Stimulated activated CD8-positive, alpha-beta memory T cell treated with anti-CD3 and anti-CD28 coated beads, Interleukin-4, amount 100 ng/mL, for 48 hours (primary cell): ENCODE measurements at regions not wholly inside any gene's neighbourhood (a gene's known extent, or its start where the extent isn't known, plus 50 kb on each side); places are given as distances from the start of the nearest gene placed in this dataset.
A peak's percentile ranks its signal among the peaks of the same experiment; 100 is the strongest.

ENCODE experiments used
- DNase-seq: peaks from one replicate; pipeline ENCODE4 v3.0.0-alpha.2; 2020

DNA sequence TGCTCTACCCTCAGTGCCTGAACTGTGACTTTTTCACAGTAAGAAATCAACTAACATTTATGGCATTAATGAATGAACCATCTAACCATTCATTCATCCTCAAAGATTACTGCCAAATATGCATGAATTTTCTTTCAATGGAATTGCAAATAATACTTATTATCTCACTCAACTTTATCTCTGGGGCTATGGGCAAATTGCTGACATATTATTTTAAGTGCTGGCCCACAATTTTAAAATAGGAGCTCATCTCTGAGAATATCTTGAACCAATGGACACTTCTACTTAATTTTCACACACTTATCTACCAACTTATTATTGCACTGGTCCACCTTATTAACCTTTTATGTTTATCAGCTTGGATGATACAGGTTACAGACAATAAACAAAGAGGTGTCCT, 182.8 kb downstream of the RBM43 start:
- DNase-seq, result no peak

- DNase-seq, result no peak
These were observed 189.8 kb downstream of the RBM43 start for GRCh38 chr2:151071906-151072305.

- no peak for DNase-seq
These were observed 190.3 kb downstream of the RBM43 start for GRCh38 chr2:151071382-151071781.

GRCh38 chr2:151070253-151070652, 191.4 kb downstream of the RBM43 start:
- no peak for DNase-seq

DNA sequence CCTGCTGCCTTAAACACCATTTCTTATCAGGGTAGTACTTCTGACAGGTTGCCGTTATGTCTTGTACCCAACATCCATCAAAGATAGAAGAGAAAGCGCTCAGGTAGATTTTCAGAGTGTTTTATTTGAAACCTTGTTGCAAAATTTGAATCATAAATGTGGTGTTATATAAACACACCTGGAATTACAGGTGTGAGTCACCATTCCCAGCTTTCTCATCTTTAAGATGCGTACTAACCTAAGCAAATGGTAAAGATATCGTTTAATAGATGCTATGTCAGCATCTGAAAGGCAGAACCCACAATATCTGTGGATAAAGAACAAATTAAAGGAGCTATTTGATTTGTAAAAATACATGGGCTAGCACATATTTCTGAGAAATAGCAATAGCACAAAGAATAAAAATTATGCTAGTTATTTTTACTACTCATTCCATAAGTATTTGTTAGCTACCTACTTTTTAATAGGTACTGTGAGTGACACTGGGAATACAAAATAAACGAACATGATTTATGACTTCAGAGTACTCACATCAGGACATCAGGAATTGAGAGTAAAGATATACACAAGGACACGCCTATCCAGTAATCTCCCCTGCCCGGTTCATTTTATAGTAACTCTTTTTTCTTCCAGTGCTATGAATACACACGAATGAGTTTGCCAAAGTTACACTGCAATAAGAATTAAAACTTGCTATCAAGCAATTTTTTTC, 193.8 kb downstream of the RBM43 start:
- no peak for DNase-seq

- no peak for DNase-seq
These were observed 198.4 kb downstream of the RBM43 start for GRCh38 chr2:151063271-151063670.

DNA sequence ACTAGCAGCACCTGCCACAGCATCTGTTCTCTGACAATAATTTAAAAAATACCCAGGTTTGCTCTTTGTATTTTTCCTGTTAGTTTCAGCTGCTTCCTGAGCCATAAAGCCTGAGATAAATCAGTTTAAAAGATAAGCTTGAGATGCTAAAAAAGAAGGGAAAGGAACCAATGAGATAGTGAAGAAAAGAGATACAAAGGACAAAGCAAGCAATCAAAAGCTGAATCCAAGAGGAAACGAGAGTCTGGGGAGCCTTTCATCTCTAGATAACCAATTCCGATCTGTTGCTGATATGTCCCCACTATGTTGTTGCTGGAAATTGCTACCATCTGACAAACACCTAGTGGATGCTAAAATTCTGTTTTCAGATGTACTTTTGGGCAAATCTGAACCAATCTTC, 201.4 kb downstream of the RBM43 start:
- no peak for DNase-seq

GRCh38 chr2:151056870-151057269, 204.8 kb downstream of the RBM43 start:
- DNase-seq, result no peak

GRCh38 chr2:151053661-151053990, 208.0 kb downstream of the RBM43 start:
- no peak for DNase-seq

DNA sequence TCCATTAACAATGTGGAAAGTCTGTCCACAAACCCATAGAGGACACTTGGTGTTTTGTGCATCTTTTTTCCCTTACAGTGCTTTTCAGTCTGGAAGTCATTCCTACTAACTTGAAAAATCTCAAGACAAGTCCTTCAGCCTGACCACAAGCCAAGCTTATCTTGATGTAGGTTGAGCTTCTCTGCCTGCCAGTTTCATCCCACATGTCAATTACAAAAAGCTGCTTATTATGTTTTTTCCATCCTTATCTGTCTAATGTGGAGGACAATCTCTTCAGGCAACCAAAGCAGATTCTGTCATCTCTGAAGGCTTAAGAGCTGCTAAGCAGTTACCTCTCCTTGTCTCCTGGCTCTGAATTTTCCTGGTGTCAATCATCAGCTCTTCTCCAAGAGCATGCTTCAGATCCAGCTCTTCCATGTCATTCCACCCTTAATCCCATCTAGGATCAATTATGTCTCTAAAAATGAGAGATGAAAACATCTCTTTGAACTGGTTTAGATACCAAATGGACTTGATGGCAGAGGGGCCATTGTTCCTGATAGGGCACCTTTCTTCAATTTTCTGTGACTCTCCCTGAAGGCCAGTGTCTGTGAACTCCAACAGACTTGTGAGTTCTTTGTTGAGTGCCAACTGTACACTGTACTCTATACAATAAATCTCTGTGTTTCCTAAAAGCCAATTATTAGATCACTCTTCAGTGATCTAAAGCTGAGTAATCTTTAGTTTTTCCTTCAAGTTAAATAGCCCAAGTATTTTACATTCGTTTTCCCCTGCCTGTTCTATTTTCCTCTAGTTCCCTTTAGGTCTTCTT, 208.6 kb downstream of the RBM43 start:
- no peak for DNase-seq

DNA sequence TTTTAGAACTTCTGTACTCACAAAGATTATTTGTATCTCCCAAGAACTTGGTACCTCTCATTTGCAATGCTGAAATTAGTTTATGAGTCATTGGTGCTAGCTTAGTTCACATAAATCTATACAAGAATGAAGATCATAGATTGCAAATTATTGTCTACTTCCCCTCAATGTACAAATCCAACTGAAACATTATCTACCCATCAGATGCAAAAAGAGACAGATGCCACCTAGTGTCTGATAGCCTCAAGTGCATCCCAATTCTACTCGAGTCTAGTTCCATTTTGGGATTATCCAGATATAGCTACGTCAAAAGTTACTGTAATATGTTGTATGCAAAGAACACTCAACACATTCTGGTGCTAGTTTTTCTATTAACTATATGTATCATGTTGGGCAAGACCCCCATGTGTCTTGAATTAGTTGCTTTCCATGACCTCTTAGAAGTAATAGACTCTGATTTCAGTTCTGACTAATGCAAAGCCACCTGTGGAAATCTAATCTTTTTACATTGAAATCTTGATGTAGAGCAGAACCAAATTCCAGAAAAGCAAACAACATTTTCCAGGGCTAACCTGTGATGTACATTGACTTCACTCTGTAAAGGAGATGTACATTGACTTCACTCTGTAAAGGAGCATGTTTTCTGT, 210.0 kb downstream of the RBM43 start:
- DNase-seq, result peak; percentile 33

GRCh38 chr2:151049746-151050145, 211.9 kb downstream of the RBM43 start:
- DNase-seq, result no peak

GRCh38 chr2:151048331-151049054, 213.2 kb downstream of the RBM43 start:
- no peak for DNase-seq

DNA sequence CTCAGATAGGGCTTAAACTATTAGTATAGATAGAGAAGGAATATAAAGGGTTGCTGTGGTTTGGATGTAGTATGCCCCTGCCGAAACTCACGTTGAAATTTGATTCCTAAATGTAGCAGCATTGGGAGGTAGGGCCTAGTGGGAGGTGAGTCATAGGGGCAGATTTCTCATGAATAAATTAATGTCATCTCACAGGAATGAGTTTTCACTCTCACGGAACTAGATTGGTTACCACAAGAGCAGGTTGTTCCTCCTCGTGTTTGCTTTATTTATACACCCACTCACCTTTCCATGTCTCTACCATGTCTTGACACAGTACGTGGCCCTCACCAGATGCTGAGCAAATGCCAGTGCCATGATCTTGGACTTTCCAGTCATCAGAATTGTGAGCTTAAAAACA, 218.2 kb downstream of the RBM43 start:
- no peak for DNase-seq

DNA sequence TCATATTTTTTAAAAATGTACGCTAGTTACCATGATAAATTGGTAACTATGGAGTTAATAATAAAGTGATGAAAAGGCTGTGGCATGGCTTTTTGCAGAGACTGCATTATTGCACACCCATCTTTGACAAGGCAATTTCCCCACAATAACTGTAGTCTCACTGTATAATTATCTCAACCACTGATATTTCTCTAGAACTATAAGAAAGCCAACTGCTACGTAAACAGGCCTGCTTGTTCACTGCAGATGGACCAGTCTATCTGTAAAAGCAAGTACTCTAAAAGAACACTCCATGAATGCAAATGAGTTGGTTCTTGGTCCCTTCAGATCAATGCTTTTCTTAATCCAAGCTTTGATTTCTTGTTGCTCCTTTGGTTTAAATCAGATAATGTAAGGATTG, 218.7 kb downstream of the RBM43 start:
- no peak for DNase-seq

GRCh38 chr2:151040039-151040438, 221.6 kb downstream of the RBM43 start:
- no peak for DNase-seq

GRCh38 chr2:151038516-151038915, 223.1 kb downstream of the RBM43 start:
- DNase-seq, result no peak

GRCh38 chr2:151037434-151037833, 224.2 kb downstream of the RBM43 start:
- DNase-seq, result no peak

DNA sequence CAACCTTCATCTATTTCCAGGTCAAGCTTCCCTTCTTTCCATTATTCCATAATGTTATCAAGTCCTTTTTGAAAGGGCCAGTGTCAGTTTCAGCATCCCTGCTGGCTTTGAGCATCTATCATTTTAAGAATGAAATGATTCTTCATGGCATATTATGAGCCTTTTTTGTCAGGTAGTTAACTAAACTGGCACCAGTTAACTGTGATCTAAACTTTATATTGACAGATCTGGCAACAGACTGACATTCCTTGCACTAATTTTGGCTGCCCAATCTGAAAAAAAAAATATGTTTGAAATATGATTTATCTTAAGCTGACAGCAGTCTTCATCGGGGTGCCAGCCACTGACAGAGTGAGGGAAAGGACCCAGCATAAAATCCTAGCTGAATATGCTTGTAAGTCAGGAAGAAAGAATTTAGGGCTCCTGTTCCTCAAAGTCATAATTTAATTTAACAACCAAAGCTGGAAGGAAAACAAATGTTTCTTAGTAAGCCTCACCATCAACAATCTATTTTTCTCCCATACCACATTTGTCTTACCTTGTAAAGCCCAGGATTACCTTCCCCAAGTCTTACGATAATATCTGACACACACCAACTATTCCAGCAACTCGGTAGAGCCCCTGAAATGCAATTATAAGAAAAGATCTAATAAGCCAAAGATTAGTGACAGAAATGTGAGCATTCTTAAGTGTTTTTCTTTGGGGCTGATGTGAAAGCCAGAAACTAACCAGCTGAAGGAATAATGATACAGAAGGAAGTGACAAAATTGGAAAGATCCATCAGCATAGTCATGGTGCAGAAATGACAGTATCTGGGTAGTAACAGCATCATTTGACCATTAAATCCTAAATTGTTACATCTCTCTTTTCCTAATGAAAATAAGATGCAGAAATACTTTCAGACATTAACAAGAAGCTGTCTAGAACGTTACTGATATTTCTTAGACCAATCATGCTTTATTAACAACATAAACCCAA, 228.1 kb downstream of the RBM43 start:
- DNase-seq, result no peak

GRCh38 chr2:151032741-151033191, 228.9 kb downstream of the RBM43 start:
- no peak for DNase-seq

- DNase-seq, result peak; percentile 26
These were observed 230.9 kb downstream of the RBM43 start for GRCh38 chr2:151030663-151031230.
